Stomach (tissue), 4 donors: ENCODE measurements at regions not wholly inside any gene's neighbourhood (a gene's known extent, or its start where the extent isn't known, plus 50 kb on each side); places are given as distances from the start of the nearest gene placed in this dataset.

Experiments used
- CTCF ChIP-seq, 7 experiments: fragments of 450-650 bp in 4 of 7; fragments of 200-600 bp in 3 of 7; sonication (generic) in 3 of 7; IDR thresholded peaks; one replicate each; pipeline ENCODE4 v1.5.1; 2016 to 2019; ENCODE audit warnings: antibody characterized with exemption in 7 of 7, control low read depth in 2 of 7, mild to moderate bottlenecking in 1 of 7
- POLR2AphosphoS5 ChIP-seq, 3 donors: sonication (generic); formaldehyde crosslinking; IDR thresholded peaks; one replicate each; pipeline ENCODE4 v1.6.1; 2016; ENCODE audit warnings: antibody characterized with exemption in 3 of 3

- TF ChIP-seq CTCF (IDR thresholded peaks at IDR 0.05) = no peak
- no peak for TF ChIP-seq POLR2AphosphoS5 (IDR thresholded peaks at IDR 0.05)
Observed at GRCh38 chr10:1882180-1882579, 144.9 kb upstream of the ADARB2 start.
